ENCODE measurements at regions not wholly inside any gene's neighbourhood (a gene's known extent, or its start where the extent isn't known, plus 50 kb on each side); places are given as distances from the start of the nearest gene placed in this dataset.

DNA sequence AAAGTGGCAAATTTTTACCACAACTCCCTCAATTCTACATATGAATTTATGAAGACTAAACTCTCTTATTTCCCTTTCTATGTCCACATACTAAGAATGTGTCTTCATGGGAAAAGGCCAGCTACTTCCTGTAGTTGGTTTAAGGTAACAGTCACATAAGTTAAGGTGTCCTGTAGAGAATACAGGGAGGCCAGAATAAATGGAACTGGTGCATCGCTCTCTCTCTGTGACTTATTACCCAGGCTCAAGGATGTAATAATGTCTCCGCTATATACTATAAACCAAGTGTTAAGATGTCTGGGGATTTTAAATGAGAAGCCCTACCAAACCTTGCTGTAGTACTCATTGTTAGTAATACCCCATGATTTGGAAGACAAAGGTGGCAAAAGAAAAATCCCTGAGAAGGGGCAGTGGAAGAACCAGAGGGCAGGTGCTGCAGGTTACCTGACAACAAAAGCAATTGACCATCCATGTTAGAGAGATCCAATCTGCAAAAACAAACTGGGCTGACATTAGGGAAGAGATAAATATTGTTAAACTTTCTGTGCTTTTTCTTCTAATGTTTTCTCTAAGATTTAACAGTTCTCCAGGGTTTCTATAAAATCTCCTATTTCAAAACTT is 372.8 kb downstream of the TMX3 start:
- no peak for DNase-seq (ENCODE audit: low spot score)

DNA sequence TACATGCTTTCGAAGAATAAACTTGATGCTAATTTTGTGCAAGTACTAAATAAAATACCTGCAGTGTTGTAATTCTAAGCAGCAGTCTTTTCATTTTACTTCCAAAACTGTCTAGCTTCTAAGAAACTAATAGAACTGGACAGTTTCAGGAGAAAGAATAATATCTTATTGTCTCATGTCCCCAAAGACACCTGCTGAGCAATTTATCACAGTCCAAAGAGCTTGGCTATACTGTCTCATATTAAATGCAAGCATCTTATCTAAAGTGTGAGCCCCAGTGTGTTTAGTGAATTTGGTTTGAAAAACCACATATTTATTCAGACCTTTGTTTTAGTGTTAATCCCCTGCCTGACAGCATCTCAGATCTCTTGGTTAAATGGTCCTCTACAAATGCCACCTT is 374.3 kb downstream of the TMX3 start:
- DNase-seq (ENCODE audit: low spot score) = no peak

DNA sequence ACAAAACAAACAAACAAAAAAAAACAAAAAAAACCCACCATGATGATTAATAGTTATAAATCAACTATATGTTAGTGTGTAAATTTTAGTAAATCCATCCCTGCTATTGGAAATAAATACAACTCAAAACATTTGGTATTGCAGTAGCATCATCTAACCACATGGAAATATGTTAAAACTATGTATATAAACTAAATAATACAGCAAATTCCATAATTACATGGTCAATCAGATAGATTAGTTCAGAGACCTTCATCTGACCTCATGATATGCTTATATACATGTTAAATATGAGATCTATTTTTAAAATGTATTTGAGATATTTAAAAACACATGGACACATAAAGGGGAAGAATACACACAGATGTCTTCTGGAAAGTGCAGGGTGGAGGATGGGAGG is 384.2 kb downstream of the TMX3 start:
- no peak for DNase-seq (ENCODE audit: low spot score)

- DNase-seq (ENCODE audit: low spot score) = no peak
Measured at GRCh38 chr18:68323921-68324320, 391.0 kb downstream of the TMX3 start.

GRCh38 chr18:68316636-68317035 is 398.3 kb downstream of the TMX3 start:
- DNase-seq (ENCODE audit: low spot score) = no peak

DNA sequence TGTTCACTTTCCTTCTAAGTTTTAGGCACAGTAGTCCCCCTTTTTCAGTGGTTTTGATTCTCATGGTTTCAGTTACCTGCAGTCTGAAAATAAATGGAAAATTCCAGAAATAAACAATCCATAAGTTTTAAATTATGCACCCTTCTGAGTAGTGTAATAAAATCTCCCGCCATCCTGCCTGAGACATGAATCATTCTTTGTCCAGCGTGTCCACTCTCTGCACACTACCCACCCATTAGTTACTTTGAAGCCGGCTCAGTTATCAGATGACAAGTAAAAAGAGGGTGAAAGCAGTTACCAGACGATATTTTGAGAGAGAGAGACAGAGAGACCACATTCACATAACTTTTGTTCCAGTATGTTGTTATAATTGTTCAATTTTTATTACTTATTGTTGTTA is 400.5 kb downstream of the TMX3 start:
- DNase-seq (ENCODE audit: low spot score) = no peak

- no peak for DNase-seq (ENCODE audit: low spot score)
Measured at GRCh38 chr18:68301441-68301840, 413.5 kb downstream of the TMX3 start.

GRCh38 chr18:68299906-68300305 is 415.0 kb downstream of the TMX3 start:
- DNase-seq (ENCODE audit: low spot score) = no peak

DNA sequence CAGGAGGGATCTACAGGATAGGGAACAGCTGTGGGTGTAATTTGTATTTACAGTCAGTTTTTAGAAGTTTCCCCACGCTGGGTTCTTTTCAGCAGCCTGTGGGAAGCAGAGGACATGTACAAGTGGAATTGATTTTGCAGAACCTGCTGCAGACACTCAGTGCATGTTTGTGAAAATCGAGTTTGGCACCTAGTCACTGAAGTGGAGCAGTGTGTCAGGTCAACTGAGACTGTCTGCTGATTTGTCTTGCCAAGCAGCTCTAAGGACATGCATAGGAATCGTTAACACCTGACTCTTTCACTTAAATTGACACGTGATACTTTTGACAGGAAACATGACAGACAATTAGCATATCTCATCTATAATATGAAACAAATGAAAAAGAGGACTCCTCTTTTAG is 416.6 kb downstream of the TMX3 start:
- peak; percentile 24 for DNase-seq (ENCODE audit: low spot score)

GRCh38 chr18:68288408-68288807 is 426.5 kb downstream of the TMX3 start:
- DNase-seq (ENCODE audit: low spot score) = no peak

DNA sequence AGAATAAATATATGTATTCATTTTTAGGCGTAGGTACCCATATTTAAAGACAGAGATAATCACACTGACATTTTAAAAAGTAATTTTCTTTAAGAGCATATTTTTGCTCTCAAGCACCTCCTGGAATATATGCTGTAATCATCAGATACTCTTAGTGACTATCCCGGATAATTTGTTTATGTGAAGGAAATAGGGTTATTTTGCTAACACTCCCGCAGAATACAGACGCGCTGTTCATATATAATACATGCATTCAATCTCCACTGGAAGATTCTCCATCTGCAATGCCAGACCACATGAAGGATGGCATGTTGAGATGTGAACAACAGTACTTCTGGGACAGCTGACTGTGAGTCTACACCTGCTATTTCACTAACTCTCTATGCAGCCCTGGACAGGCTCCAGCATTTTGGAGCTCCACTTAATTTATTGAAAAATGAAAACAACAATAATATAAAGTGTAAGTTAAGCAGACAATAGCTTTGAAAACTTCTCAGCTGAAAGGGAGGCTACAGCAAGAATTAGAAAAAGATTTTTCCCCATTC is 430.6 kb downstream of the TMX3 start:
- no peak for DNase-seq (ENCODE audit: low spot score)

GRCh38 chr18:68283834-68284233 is 431.1 kb downstream of the TMX3 start:
- DNase-seq (ENCODE audit: low spot score) = no peak

GRCh38 chr18:68282232-68282631 is 432.7 kb downstream of the TMX3 start:
- no peak for DNase-seq (ENCODE audit: low spot score)

GRCh38 chr18:68275616-68276015 is 439.3 kb downstream of the TMX3 start:
- no peak for DNase-seq (ENCODE audit: low spot score)

- no peak for DNase-seq (ENCODE audit: low spot score)
Measured at GRCh38 chr18:68270017-68270416, 444.9 kb downstream of the TMX3 start.

DNA sequence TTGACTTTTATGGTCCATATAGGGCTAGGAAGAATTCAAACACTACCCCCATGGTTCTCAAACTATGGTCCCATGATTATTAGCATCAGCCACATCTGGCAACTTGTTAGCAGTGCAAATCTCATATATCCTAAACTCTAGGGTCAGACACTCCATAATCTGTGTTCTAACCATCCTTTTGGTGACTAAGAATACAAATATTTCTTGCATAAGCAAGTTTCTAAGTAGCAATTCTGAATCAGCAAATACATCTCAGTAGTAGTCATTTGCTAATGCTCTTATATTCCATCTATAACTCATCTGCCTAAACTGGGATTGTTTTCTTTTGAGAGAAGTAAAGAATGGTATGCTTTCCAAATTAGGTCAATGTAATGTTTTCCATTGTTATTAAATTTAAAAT is 447.3 kb downstream of the TMX3 start:
- no peak for DNase-seq (ENCODE audit: low spot score)

DNA sequence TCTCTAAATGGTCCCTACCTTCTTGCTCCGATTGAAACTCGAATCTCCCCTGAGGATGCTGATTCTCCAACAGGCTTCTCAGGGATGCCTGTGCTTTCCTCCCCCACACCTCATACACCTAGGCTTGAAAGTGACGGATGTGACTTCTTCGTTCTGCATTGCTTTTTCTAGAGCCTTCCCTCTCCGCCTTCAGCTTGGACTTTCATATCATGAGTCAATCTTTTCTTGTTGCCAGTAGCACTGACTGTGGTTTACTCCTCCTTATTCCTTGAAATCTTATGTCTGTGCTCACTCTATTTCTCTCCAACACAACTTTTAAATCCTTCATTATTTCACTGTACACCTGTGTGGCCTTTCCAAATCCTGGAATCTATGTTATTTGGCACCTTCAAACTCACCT is 451.4 kb downstream of the TMX3 start:
- DNase-seq (ENCODE audit: low spot score) = no peak

DNA sequence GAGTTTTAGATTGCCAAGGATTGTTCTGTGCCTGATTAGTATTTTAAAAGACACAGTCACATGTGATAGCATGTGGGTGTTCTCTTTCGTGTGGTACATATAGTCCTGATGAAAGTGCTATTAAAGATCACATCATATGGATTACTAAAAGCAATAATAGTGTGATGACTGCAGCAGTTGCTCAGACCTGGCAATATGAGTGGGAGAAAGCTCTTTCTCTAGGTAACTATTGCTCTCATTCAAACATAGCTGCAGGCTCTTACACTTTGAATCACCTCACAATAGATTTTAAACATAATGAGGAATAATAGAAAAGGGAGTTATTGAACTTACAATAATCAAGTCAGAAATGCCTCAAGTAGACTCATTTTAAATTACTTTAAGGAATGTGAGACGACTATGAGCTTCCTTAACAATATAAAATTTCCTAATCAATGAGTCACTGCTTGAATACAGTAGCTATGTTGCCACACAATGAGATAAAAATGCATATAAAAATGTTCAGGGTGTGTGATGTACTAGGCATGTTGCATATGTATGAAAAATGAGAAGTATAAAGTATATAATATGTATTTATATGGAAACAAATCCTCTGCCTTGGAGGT is 452.1 kb downstream of the TMX3 start:
- DNase-seq (ENCODE audit: low spot score) = no peak

DNA sequence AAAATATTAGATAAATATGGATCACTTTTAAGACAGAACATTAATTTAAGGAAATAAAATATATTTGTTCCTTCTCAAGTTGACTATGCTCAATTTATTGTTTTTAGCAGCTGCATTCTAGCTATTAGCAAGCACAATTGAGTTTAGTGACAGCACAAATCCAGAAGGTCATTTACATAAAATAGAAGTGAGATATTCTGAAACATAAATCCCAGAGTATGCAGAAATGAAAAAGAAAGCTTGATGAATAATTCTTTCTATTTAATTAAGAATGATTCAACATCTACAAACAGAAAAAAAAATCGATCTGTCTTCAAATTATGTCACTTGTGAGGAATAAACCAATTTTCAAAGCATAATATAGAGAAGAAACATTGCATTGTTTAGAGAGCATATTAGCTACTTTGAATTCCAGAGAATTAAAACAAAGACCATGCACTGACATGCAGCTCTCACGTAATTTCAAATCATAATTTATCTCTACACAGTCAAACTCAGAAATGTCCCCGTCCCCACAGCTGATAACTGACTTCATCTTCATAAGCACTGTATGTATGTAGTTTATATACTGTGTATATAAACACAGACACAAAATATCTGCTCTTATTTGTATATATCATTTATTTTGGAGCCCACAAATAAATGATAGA is 458.4 kb downstream of the TMX3 start:
- no peak for DNase-seq (ENCODE audit: low spot score)

GRCh38 chr18:68244786-68245185 is 470.1 kb downstream of the TMX3 start:
- DNase-seq (ENCODE audit: low spot score) = no peak

DNA sequence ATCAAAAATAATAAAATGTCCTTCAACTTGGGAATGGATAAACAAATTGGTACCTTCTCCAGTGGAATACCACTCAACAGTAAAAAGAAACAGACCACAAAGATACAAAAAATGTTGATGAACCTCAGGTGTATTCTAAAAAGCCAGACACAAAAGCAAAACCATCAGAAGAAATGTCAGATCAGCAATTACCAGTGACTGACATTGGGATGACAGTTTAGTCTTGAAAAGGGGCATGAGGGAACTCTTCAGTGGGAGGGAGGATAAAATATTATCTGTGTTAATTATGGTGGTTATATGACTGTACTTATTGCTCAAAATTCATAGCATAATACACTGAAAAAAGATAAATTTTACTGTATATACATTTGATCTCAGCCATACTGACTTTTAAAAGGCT is 473.0 kb downstream of the TMX3 start:
- no peak for DNase-seq (ENCODE audit: low spot score)

GRCh38 chr18:68234676-68235075 is 480.2 kb downstream of the TMX3 start:
- DNase-seq (ENCODE audit: low spot score) = no peak

GRCh38 chr18:68234131-68234530 is 480.8 kb downstream of the TMX3 start:
- no peak for DNase-seq (ENCODE audit: low spot score)

- no peak for DNase-seq (ENCODE audit: low spot score)
Measured at GRCh38 chr18:68233018-68233417, 481.9 kb downstream of the TMX3 start.
